H1 (cell line): ENCODE measurements at regions not wholly inside any gene's neighbourhood (a gene's known extent, or its start where the extent isn't known, plus 50 kb on each side); places are given as distances from the start of the nearest gene placed in this dataset.

ENCODE experiments used
- CTCF ChIA-PET: fragments of 300-600 bp; sonication (Branson Sonifier 250); formaldehyde crosslinking; loops from one replicate; lab custom pipeline; 2021; ENCODE audit not compliant: partially characterized antibody; lab: Charles Lee
- POLR2A ChIA-PET: fragments of 300-600 bp; sonication (Branson Sonifier 250); formaldehyde crosslinking; loops from one replicate; lab custom pipeline; 2021; ENCODE audit warnings: inconsistent platforms; ENCODE audit not compliant: partially characterized antibody; lab: Charles Lee
- DNase-seq, 2 experiments: peaks; one replicate each; pipeline versions ENCODE4 v3.0.0 to v3.0.0-alpha.2; 2010 to 2022; ENCODE audit warnings: low spot score in 2 of 2, low read depth in 1 of 2, mixed read lengths in 1 of 2
- FAIRE-seq: peaks from 2 replicates; lab custom pipeline; 2011; peaks lifted over from hg19 to GRCh38; lab: Jason Lieb, UNC
- H2AFZ ChIP-seq: 2 replicates; pipeline ENCODE4 v1.8.1; 2012; ENCODE audit warnings: low read length, inconsistent platforms
- H2AK5ac ChIP-seq: 2 replicates; pipeline ENCODE4 v1.6.1; 2013; ENCODE audit warnings: low read depth, low read length
- H2BK120ac ChIP-seq: replicated peaks from 2 replicates; pipeline ENCODE3; 2013; ENCODE audit warnings: low read depth, low read length, inconsistent platforms
- H2BK12ac ChIP-seq: 2 replicates; pipeline ENCODE4 v1.6.1; 2013; ENCODE audit warnings: low read depth, low read length
- H2BK15ac ChIP-seq: 2 replicates; pipeline ENCODE4 v1.6.1; 2013; ENCODE audit warnings: low read length
- H2BK20ac ChIP-seq: 2 replicates; pipeline ENCODE4 v1.6.1; 2013; ENCODE audit warnings: low read length
- H2BK5ac ChIP-seq: 2 replicates; pipeline ENCODE4 v1.6.1; 2013; ENCODE audit warnings: low read depth, low read length
- H3K14ac ChIP-seq: 2 replicates; pipeline ENCODE4 v1.6.1; 2013; ENCODE audit warnings: inconsistent platforms; ENCODE audit not compliant: insufficient read length
- H3K18ac ChIP-seq: 2 replicates; pipeline ENCODE4 v1.6.1; 2013; ENCODE audit warnings: low read length; ENCODE audit errors: extremely low read depth
- H3K23ac ChIP-seq: 2 replicates; pipeline ENCODE4 v1.6.1; 2013; ENCODE audit warnings: inconsistent platforms; ENCODE audit not compliant: insufficient read length
- H3K23me2 ChIP-seq: 2 replicates; pipeline ENCODE4 v1.6.1; 2013; ENCODE audit warnings: low read depth, low read length
- H3K27ac ChIP-seq: 2 replicates; pipeline ENCODE4 v1.6.1; 2011; ENCODE audit warnings: low read depth, low read length, inconsistent platforms
- H3K27me3 ChIP-seq, 4 experiments: replicated peaks in 1 of 4; 1 replicate in 1 of 4; 2 replicates in 3 of 4; pipeline versions ENCODE4 v1.6.1 to v1.8.1; 2011 to 2013; ENCODE audit warnings: low read length in 3 of 4, mild to moderate bottlenecking in 3 of 4, inconsistent platforms in 2 of 4, mixed read lengths in 2 of 4, moderate library complexity in 1 of 4; ENCODE audit not compliant: control insufficient read depth in 3 of 4, insufficient read depth in 3 of 4; ENCODE audit errors: extremely low read depth in 1 of 4
- H3K36me3 ChIP-seq, 4 experiments: 2 replicates each; pipeline versions ENCODE4 v1.6.1 to v1.8.1; 2011 to 2013; ENCODE audit warnings: mild to moderate bottlenecking in 4 of 4, low read length in 3 of 4, moderate library complexity in 2 of 4, control low read depth in 1 of 4, inconsistent platforms in 1 of 4; ENCODE audit not compliant: insufficient read depth in 4 of 4, control insufficient read depth in 2 of 4
- H3K4ac ChIP-seq: replicated peaks from 2 replicates; pipeline ENCODE3; 2013; ENCODE audit warnings: low read length, low read depth, mixed read lengths, inconsistent platforms; ENCODE audit not compliant: insufficient read length
- H3K4me1 ChIP-seq, 4 experiments: replicated peaks in 1 of 4; 1 replicate in 1 of 4; 2 replicates in 3 of 4; pipeline versions ENCODE4 v1.6.1 to v1.8.1; 2011 to 2013; ENCODE audit warnings: low read length in 3 of 4, inconsistent platforms in 2 of 4, mixed read lengths in 1 of 4; ENCODE audit not compliant: insufficient read depth in 4 of 4, control insufficient read depth in 3 of 4
- H3K4me2 ChIP-seq, 2 experiments: 2 replicates each; pipeline versions ENCODE4 v1.6.1 to v1.8.1; 2011 to 2013; ENCODE audit warnings: low read depth in 2 of 2, low read length in 2 of 2, control low read depth in 1 of 2, inconsistent platforms in 1 of 2, mild to moderate bottlenecking in 1 of 2; ENCODE audit not compliant: insufficient read depth in 1 of 2
- H3K4me3 ChIP-seq, 4 experiments: fragments of 200-600, 300-600 bp in 1 of 4; sonication (generic), shearing (Covaris generic), sonication (Bioruptor Twin) in 1 of 4; 2 replicates each; pipeline versions ENCODE4 v1.5.1 to v1.8.1; 2011 to 2016; ENCODE audit warnings: low read length in 4 of 4, low read depth in 3 of 4, control low read depth in 2 of 4, inconsistent platforms in 2 of 4, mild to moderate bottlenecking in 2 of 4, mixed read lengths in 1 of 4, moderate library complexity in 1 of 4; ENCODE audit not compliant: insufficient read depth in 2 of 4; ENCODE audit errors: extremely low read depth in 1 of 4
- H3K56ac ChIP-seq: replicated peaks from 2 replicates; pipeline ENCODE3; 2013; ENCODE audit warnings: low read depth, mild to moderate bottlenecking, mixed read lengths, low read length, inconsistent platforms; ENCODE audit not compliant: insufficient read length
- H3K79me1 ChIP-seq: 2 replicates; pipeline ENCODE4 v1.6.1; 2013; ENCODE audit warnings: low read depth, low read length, control low read depth
- H3K79me2 ChIP-seq, 2 experiments: 2 replicates each; pipeline versions ENCODE4 v1.6.1 to v1.8.1; 2012 to 2013; ENCODE audit warnings: low read length in 2 of 2, mild to moderate bottlenecking in 2 of 2, inconsistent platforms in 1 of 2; ENCODE audit not compliant: insufficient read depth in 2 of 2, control insufficient read depth in 1 of 2
- H3K9ac ChIP-seq, 4 experiments: replicated peaks in 1 of 4; 1 replicate in 1 of 4; 2 replicates in 3 of 4; pipeline versions ENCODE4 v1.6.1 to v1.8.1; 2011 to 2013; ENCODE audit warnings: low read depth in 3 of 4, low read length in 3 of 4, control low read depth in 2 of 4, mild to moderate bottlenecking in 2 of 4, moderate library complexity in 2 of 4, inconsistent platforms in 1 of 4; ENCODE audit errors: extremely low read depth in 1 of 4
- H3K9me3 ChIP-seq, 2 experiments: 2 replicates each; pipeline versions ENCODE4 v1.6.1 to v1.8.1; 2012 to 2013; ENCODE audit warnings: mild to moderate bottlenecking in 2 of 2, moderate library complexity in 2 of 2, control low read depth in 1 of 2, inconsistent platforms in 1 of 2, low read depth in 1 of 2, low read length in 1 of 2, mixed read lengths in 1 of 2; ENCODE audit not compliant: insufficient read depth in 2 of 2
- H4K20me1 ChIP-seq, 2 experiments: replicated peaks in 1 of 2; 2 replicates each; pipeline versions ENCODE3 to v1.8.1; 2011 to 2013; ENCODE audit warnings: inconsistent platforms in 2 of 2, low read length in 2 of 2, mild to moderate bottlenecking in 1 of 2; ENCODE audit not compliant: insufficient read depth in 2 of 2, control insufficient read depth in 1 of 2
- H4K5ac ChIP-seq: 2 replicates; pipeline ENCODE4 v1.6.1; 2013; ENCODE audit warnings: low read length, low read depth, mixed read lengths, inconsistent platforms; ENCODE audit not compliant: insufficient read length
- H4K8ac ChIP-seq: 2 replicates; pipeline ENCODE4 v1.8.0; 2013; ENCODE audit warnings: mild to moderate bottlenecking, moderate library complexity, low read length, inconsistent platforms; ENCODE audit not compliant: insufficient read depth; ENCODE audit errors: extremely low read depth
- H4K91ac ChIP-seq: replicated peaks from 2 replicates; pipeline ENCODE3; 2013; ENCODE audit warnings: low read length, mixed read lengths, inconsistent platforms; ENCODE audit not compliant: insufficient read length
- CTBP2 ChIP-seq: IDR thresholded peaks from 2 replicates; pipeline ENCODE4 v1.7.0; 2011; ENCODE audit warnings: borderline replicate concordance, mild to moderate bottlenecking, moderate library complexity, mixed read lengths, low read length; ENCODE audit not compliant: insufficient read depth, insufficient read length
- EGR1 ChIP-seq: IDR thresholded peaks from 2 replicates; pipeline ENCODE4 v1.6.1; 2011; ENCODE audit warnings: low read depth, low read length, borderline replicate concordance
- FOSL1 ChIP-seq: IDR thresholded peaks from 2 replicates; pipeline ENCODE4 v1.6.1; 2011; ENCODE audit warnings: mild to moderate bottlenecking, low read depth, low read length, moderate library complexity; ENCODE audit not compliant: insufficient read depth
- HDAC2 ChIP-seq, 2 experiments: fragments of 300-600 bp in 1 of 2; sonication (generic) in 1 of 2; IDR thresholded peaks; 2 replicates each; pipeline ENCODE4 v1.6.1; 2011 to 2012; ENCODE audit warnings: low read depth in 2 of 2, low read length in 2 of 2, mild to moderate bottlenecking in 2 of 2, moderate library complexity in 2 of 2, borderline replicate concordance in 1 of 2, inconsistent platforms in 1 of 2
- MAFK ChIP-seq: IDR thresholded peaks from 2 replicates; pipeline ENCODE4 v1.6.1; 2012; ENCODE audit warnings: low read depth, mild to moderate bottlenecking, improper control_type of control experiment, low read length
- PHF8 ChIP-seq: fragments of 200-600 bp; sonication (generic); conservative IDR thresholded peaks from 2 replicates; pipeline ENCODE4 v1.7.1; 2012; ENCODE audit warnings: low read depth, mild to moderate bottlenecking, inconsistent platforms, low read length, moderate library complexity
- POLR2A ChIP-seq, 2 experiments: IDR thresholded peaks; 1 replicate in 1 of 2; 2 replicates in 1 of 2; pipeline ENCODE4 v1.6.1; 2011; ENCODE audit warnings: low read depth in 2 of 2, low read length in 2 of 2, mild to moderate bottlenecking in 2 of 2; ENCODE audit errors: control extremely low read depth in 1 of 2
- POLR2AphosphoS5 ChIP-seq: IDR thresholded peaks from 2 replicates; pipeline ENCODE4 v1.6.1; 2011; ENCODE audit warnings: low read depth, low read length
- POU5F1 ChIP-seq: IDR thresholded peaks from 2 replicates; pipeline ENCODE4 v1.6.1; 2011; ENCODE audit warnings: low read depth, mild to moderate bottlenecking, low read length, moderate library complexity
- SIN3A ChIP-seq, 2 experiments: IDR thresholded peaks in 1 of 2; conservative IDR thresholded peaks in 1 of 2; 2 replicates each; pipeline ENCODE4 v1.6.1; 2011 to 2012; ENCODE audit warnings: low read length in 2 of 2, improper control_type of control experiment in 1 of 2, low read depth in 1 of 2, mild to moderate bottlenecking in 1 of 2
- SP1 ChIP-seq: IDR thresholded peaks from 2 replicates; pipeline ENCODE4 v1.6.1; 2011; ENCODE audit warnings: low read depth, low read length
- SP2 ChIP-seq: IDR thresholded peaks from 2 replicates; pipeline ENCODE4 v1.6.1; 2012; ENCODE audit warnings: mild to moderate bottlenecking, low read length, inconsistent platforms
- YY1 ChIP-seq: IDR thresholded peaks from 2 replicates; pipeline ENCODE4 v1.6.1; 2011; ENCODE audit warnings: low read depth, mild to moderate bottlenecking, low read length
- WGBS, 2 experiments: shearing (Covaris generic) in 1 of 2; methylation state at CpG; one replicate each; pipeline versions ENCODE4 v1.1.6 to v1.1.7; 2013 to 2015; ENCODE audit warnings: low lambda C conversion rate in 2 of 2, mixed read lengths in 2 of 2, inconsistent platforms in 1 of 2, low coverage in 1 of 2, missing lambda C conversion rate in 1 of 2; ENCODE audit not compliant: insufficient replicate concordance in 2 of 2, insufficient coverage in 1 of 2, insufficient read length in 1 of 2; ENCODE audit errors: extremely low coverage in 1 of 2, missing lambda C conversion rate in 1 of 2; 5-methylcytosine and 5-hydroxymethylcytosine counted together

DNA sequence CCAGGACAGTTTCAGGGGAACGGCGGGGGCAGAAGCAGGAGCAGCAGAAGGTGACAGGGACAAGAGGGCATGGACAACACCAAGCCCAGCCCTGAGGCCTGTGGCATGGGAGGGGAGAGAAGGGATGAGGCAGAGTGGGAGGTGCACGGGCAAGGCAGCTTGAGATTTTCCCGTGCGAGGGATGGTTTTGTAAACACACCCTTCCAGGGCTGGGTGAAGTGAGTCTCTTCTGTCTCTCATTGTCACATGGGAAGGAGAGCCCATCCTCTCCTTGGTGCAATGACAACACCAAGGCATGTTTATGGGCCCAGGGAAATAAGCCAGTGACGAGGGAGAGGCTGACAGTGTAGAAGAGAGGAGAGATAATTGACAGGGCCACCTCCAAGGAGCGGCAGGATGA, 69.6 kb upstream of the RIOK3 start:
- Histone ChIP-seq H3K18ac (no peak overlapping the region), H3K4me3 (no peak overlapping the region), H2BK15ac (no peak overlapping the region), H2BK5ac (no peak overlapping the region), H4K91ac (no peak overlapping the region), H3K9me3 (no peaks in the 10 kb centered on the region), H3K14ac (no peak overlapping the region), H2AK5ac (no peak overlapping the region), H3K27me3 (no peaks in the 10 kb centered on the region; a peak in 1 of 7 replicates), H4K5ac (no peak overlapping the region), H3K79me1 (no peaks in the 10 kb centered on the region), H2AFZ (no peak overlapping the region), H3K4me1 (no peaks in the 10 kb centered on the region), H3K4ac (no peak overlapping the region), H2BK20ac (no peak overlapping the region), H3K4me2 (no peak overlapping the region), H4K8ac (no peak overlapping the region; the same call in 1 of the 2 replicates), H3K23ac (no peak overlapping the region), H3K27ac (no peak overlapping the region), H4K20me1 (no peaks in the 10 kb centered on the region), H3K23me2 (no peaks in the 10 kb centered on the region), H3K79me2 (no peaks in the 10 kb centered on the region), H3K56ac (no peak overlapping the region), H3K36me3 (no peaks in the 10 kb centered on the region; a peak in 1 of 8 replicates), H3K9ac (0 out of 7 replicates have a peak overlapping the region, but pooled peaks of 1 of the 4 experiments have one; percentile 0), H2BK120ac (no peak overlapping the region), H2BK12ac (peak overlapping the region; percentile 69; the same call in 1 of the 2 replicates)
- WGBS, 2 experiments, result 91% methylated on average over 5 of the region's 7 CpGs; no CpG with 5 or more reads in 1 of the 2 experiments
- CTCF ChIA-PET, result no interaction called here
- POLR2A ChIA-PET, result interaction anchor here (0.6 kb wide), 1 partner anchor 67 kb away, joined by 3 read pairs; no protein-coding TSS in a partner anchor
- TF ChIP-seq YY1 (no peak), POLR2A (IDR thresholded peaks at IDR 0.05; ENCODE audit: control extremely low read depth in 1 of 2, low read depth in 2 of 2, low read length in 2 of 2) (no peak), EGR1 (no peak), POU5F1 (no peak), SIN3A (conservative IDR thresholded peaks at IDR 0.05 in 1 of 2, IDR thresholded peaks at IDR 0.05 in 1 of 2; ENCODE audit: low read depth in 1 of 2, low read length in 2 of 2) (no peak), MAFK (no peak), FOSL1 (no peak), PHF8 (no peak), POLR2AphosphoS5 (no peak), HDAC2 (IDR thresholded peaks at IDR 0.05; ENCODE audit: borderline replicate concordance in 1 of 2, low read depth in 2 of 2, low read length in 2 of 2) (no peak), SP2 (no peak), SP1 (no peak), CTBP2 (no peak)
- FAIRE-seq (no peak), DNase-seq (no peak)
